ENCODE measurements at regions not wholly inside any gene's neighbourhood (a gene's known extent, or its start where the extent isn't known, plus 50 kb on each side); places are given as distances from the start of the nearest gene placed in this dataset.

- no peak overlapping the region for H3K4me3 ChIP-seq (ENCODE audit: low read depth, low read length)
- no peak for DNase-seq (ENCODE audit: low read depth)
Measured at GRCh38 chr12:78398750-78399149, 465.8 kb upstream of the SYT1 start.

- no peak for DNase-seq (ENCODE audit: low read depth)
- no peak overlapping the region for H3K4me3 ChIP-seq (ENCODE audit: low read depth, low read length)
Measured at GRCh38 chr12:78402366-78403134, 462.0 kb upstream of the SYT1 start.

- H3K4me3 ChIP-seq (ENCODE audit: low read depth, low read length): no peak overlapping the region
Measured at GRCh38 chr12:78403136-78403535, 461.4 kb upstream of the SYT1 start.

DNA sequence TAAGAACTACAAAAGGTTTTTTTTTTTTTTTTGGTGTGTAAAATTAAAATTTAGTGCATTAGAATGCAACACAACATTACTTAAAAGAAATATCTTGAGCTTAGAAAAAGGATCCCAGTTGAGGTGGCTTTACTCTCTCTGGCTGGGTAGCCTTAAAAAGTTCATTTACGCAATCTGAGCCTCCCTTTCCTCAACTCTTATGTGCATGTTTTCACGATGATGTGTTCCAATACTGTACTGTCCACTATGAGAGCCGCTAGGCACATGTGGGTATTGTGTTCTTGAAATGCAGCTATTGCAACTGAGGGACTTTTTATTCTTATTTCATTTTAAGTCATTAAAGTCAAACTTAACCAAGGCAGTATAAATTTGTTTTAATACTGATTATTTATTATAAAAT is 460.9 kb upstream of the SYT1 start:
- peak; percentile 70 for DNase-seq (ENCODE audit: low read depth)
- no peak overlapping the region for H3K4me3 ChIP-seq (ENCODE audit: low read depth, low read length)

More at GRCh38 chr12:78403136-78403535, 461.4 kb upstream of the SYT1 start:
- DNase-seq (ENCODE audit: low read depth): peak; percentile 78

DNA sequence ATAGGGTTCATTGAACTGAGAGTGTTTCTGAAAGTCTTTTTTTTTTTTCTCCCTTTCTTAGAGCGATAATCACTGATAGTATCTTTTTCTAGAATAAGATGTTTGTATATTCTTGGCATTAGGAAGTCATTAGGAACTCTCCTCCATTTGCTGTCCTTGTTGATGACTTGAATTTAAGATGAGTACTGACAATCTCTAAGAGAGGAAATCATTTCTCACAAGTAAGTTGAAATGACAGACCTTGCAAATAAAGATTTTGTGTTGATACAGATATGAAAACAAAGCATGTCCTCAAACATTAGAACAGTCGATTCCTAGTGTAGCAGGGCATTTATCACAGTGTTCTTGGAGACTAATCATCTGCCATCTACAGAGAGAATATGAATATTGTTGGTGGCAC is 458.4 kb upstream of the SYT1 start:
- no peak for DNase-seq (ENCODE audit: low read depth)
- no peak overlapping the region for H3K4me3 ChIP-seq (ENCODE audit: low read depth, low read length)

GRCh38 chr12:78406828-78407227 is 457.7 kb upstream of the SYT1 start:
- H3K4me3 ChIP-seq (ENCODE audit: low read depth, low read length): no peak overlapping the region
- DNase-seq (ENCODE audit: low read depth): no peak

GRCh38 chr12:78407722-78408121 is 456.9 kb upstream of the SYT1 start:
- DNase-seq (ENCODE audit: low read depth): no peak
- H3K4me3 ChIP-seq (ENCODE audit: low read depth, low read length): no peak overlapping the region

- no peak overlapping the region for H3K4me3 ChIP-seq (ENCODE audit: low read depth, low read length)
- DNase-seq (ENCODE audit: low read depth): no peak
Measured at GRCh38 chr12:78414071-78414470, 450.5 kb upstream of the SYT1 start.

DNA sequence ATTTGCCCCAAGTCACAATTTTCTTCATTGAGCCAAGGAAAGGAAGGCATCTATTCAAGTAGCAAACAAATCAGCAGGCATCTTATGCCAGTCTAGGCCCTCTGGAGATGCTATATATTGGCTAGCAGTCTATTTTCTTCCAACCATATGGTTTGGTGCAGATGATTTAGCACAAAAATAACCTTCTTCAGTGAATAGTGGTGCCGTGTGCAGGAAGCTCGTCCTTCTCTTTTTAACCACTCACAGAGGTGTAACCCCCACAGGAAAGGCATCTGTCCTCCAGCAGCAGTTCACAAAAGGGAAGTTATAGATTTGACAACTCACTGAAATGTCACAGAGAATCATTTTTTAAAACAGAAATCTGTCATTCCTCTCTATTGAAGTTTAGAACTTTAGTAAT is 445.7 kb upstream of the SYT1 start:
- no peak overlapping the region for H3K4me3 ChIP-seq (ENCODE audit: low read depth, low read length)
- DNase-seq (ENCODE audit: low read depth): no peak

- no peak overlapping the region for H3K4me3 ChIP-seq (ENCODE audit: low read depth, low read length)
- DNase-seq (ENCODE audit: low read depth): no peak
Measured at GRCh38 chr12:78419513-78419912, 445.1 kb upstream of the SYT1 start.

DNA sequence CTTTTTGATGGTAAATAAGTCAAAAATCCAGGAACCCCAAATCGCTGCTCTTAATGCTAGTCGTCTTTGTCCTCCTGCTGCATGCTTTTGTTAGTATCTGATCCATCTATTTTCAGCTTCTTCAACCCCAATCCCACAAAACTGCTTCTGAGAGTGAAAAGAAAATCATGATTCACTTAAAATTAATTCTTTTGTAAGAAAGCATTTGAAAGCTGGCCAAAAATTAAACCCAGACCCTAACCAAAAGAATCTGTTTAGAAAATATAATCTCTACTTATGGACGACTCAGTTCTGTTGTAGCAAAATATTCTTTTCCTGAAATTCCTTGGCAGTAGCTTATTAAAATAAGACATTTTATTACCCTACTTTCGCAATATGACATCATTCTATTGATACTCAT is 443.6 kb upstream of the SYT1 start:
- H3K4me3 ChIP-seq (ENCODE audit: low read depth, low read length): no peak overlapping the region
- no peak for DNase-seq (ENCODE audit: low read depth)

GRCh38 chr12:78430551-78430950 is 434.0 kb upstream of the SYT1 start:
- DNase-seq (ENCODE audit: low read depth): no peak
- H3K4me3 ChIP-seq (ENCODE audit: low read depth, low read length): no peak overlapping the region

GRCh38 chr12:78431931-78432330 is 432.6 kb upstream of the SYT1 start:
- no peak overlapping the region for H3K4me3 ChIP-seq (ENCODE audit: low read depth, low read length)
- DNase-seq (ENCODE audit: low read depth): no peak

DNA sequence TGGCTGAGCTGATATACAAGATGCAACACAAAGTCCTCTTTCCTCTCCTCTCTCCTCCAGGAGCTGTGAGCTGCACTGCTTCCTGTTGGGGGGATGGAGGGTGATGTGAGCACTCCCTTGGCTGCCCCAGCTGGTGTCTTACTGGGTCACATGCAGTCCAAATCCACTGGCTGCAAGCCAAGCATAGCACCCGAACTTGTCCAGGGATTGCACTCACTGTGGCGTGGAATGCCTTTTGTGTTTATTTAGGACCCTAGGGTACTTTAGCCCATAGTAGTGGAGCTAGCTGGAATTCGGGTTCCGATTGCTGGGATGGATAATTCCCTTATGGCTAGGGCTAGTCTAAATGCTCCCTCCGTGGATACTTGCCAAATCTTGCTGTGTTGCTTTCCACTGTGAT is 424.9 kb upstream of the SYT1 start:
- H3K4me3 ChIP-seq (ENCODE audit: low read depth, low read length): no peak overlapping the region
- no peak for DNase-seq (ENCODE audit: low read depth)

DNA sequence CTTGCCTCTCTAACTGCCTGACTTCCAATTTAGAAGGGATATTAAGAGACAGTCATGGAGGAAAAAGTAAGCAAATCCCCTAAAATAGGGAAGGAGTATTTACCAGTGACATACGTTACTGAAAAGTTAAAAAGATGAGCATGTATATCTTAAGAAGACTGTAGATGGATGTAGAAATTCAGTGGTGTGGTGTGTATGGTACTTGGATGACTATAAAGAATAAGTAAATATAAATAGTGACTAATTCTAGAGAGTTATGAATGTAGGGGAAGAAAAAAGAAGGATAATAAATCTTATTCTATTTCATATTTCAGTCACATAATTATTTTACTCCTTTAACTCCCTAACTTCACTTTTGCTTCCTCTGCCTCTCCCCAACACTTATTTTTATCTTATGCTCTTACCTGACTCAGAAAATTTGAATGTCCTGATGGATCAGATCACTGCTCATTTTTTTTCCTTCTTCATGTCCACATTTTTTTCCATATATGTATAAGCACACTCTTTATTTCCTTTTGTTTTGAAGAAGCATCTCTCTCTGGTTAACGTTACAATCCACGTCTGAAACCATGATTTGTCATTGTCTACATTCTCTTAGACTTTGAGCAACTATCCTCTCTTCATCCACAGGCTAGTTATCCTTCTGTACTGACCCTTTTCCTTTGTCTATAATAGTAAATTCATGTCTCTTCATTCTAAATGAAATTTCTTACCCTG is 422.7 kb upstream of the SYT1 start:
- DNase-seq (ENCODE audit: low read depth): no peak
- H3K4me3 ChIP-seq (ENCODE audit: low read depth, low read length): no peak overlapping the region

DNA sequence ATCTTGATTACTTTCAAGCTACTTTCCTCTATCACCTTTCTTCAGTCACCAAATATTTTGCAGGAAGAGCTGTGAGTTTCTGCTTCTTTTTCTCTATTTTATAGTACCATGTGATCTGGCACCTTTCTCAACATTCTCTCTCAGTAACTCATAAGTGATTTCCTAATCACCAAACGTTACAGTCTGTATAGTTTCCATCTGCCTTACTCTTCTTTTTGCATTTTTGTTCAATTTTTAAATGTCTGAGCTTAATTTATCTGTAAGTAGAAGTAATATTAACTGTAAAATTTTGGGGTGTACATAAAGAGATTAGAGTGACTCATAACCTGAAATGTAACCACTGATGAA is 422.1 kb upstream of the SYT1 start:
- DNase-seq (ENCODE audit: low read depth): no peak
- H3K4me3 ChIP-seq (ENCODE audit: low read depth, low read length): no peak overlapping the region

DNA sequence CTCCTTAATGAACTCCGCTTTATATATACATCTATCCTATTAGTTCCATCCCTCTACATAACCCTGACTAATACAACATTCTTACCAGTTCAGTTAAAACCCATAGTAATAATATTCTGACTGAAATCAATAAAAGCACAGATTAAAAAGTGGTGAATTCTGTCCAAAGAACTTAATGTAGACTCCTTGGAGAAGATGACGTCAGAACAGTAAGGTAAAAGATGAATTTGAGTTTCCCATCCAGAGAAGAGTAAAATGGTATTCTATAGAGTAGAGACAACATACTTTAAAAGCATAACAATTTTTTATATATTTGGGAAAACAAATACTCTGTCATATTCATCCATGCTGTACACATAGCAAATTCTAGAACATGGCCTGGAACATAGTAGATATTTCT is 418.0 kb upstream of the SYT1 start:
- no peak overlapping the region for H3K4me3 ChIP-seq (ENCODE audit: low read depth, low read length)

GRCh38 chr12:78447373-78447772 is 417.2 kb upstream of the SYT1 start:
- H3K4me3 ChIP-seq (ENCODE audit: low read depth, low read length): no peak overlapping the region
- no peak for DNase-seq (ENCODE audit: low read depth)

More for the DNA sequence above, 418.0 kb upstream of the SYT1 start:
- no peak for DNase-seq (ENCODE audit: low read depth)

GRCh38 chr12:78448692-78449091 is 415.9 kb upstream of the SYT1 start:
- no peak for DNase-seq (ENCODE audit: low read depth)
- no peak overlapping the region for H3K4me3 ChIP-seq (ENCODE audit: low read depth, low read length)

GRCh38 chr12:78455991-78456390 is 408.6 kb upstream of the SYT1 start:
- no peak overlapping the region for H3K4me3 ChIP-seq (ENCODE audit: low read depth, low read length)
- no peak for DNase-seq (ENCODE audit: low read depth)

GRCh38 chr12:78457938-78458337 is 406.6 kb upstream of the SYT1 start:
- H3K4me3 ChIP-seq (ENCODE audit: low read depth, low read length): no peak overlapping the region
- no peak for DNase-seq (ENCODE audit: low read depth)

Measured in skeletal muscle cell (primary cell).